Upper lobe of left lung (tissue), 4 donors: ENCODE measurements at regions not wholly inside any gene's neighbourhood (a gene's known extent, or its start where the extent isn't known, plus 50 kb on each side); places are given as distances from the start of the nearest gene placed in this dataset.

Experiments used
- EP300 ChIP-seq, 4 donors: sonication (generic); formaldehyde crosslinking; IDR thresholded peaks; one replicate each; pipeline ENCODE4 v1.5.1; 2017; ENCODE audit warnings: antibody characterized with exemption in 4 of 4, control low read depth in 2 of 4
- POLR2AphosphoS5 ChIP-seq, 2 donors: sonication (generic); formaldehyde crosslinking; IDR thresholded peaks; one replicate each; pipeline ENCODE4 v1.5.1; 2017; ENCODE audit warnings: antibody characterized with exemption in 2 of 2
- TF ChIP-seq, protein P1 (sequence below), 6 experiments: fragments of 450-650 bp in 4 of 6; fragments of 200-600 bp in 2 of 6; sonication (generic) in 2 of 6; IDR thresholded peaks; one replicate each; pipeline ENCODE4 v1.5.1; 2016 to 2019; ENCODE audit warnings: antibody characterized with exemption in 6 of 6

DNA sequence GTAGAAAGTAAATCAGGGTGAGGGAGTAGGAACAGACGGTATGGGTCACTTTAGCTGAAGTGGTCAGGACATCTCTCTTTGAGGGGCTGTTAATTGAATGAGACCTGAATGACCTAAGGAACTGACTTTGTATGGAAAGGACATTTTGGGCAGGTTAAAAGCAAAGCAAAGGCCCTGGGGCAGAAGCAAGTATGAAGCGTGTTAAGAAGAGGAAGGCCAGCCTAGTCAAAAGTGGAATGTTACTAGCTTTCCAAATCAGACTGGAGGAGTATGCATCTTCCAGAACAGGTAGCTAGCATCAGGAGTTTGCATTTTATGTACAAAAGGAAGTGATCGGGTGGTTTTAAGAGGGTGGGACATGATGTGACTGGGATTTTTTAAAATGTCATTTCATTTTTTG, 70.9 kb upstream of the PCGF5 start:
- TF ChIP-seq, protein P1, sequence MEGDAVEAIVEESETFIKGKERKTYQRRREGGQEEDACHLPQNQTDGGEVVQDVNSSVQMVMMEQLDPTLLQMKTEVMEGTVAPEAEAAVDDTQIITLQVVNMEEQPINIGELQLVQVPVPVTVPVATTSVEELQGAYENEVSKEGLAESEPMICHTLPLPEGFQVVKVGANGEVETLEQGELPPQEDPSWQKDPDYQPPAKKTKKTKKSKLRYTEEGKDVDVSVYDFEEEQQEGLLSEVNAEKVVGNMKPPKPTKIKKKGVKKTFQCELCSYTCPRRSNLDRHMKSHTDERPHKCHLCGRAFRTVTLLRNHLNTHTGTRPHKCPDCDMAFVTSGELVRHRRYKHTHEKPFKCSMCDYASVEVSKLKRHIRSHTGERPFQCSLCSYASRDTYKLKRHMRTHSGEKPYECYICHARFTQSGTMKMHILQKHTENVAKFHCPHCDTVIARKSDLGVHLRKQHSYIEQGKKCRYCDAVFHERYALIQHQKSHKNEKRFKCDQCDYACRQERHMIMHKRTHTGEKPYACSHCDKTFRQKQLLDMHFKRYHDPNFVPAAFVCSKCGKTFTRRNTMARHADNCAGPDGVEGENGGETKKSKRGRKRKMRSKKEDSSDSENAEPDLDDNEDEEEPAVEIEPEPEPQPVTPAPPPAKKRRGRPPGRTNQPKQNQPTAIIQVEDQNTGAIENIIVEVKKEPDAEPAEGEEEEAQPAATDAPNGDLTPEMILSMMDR (IDR thresholded peaks at IDR 0.05), result no peak
- TF ChIP-seq POLR2AphosphoS5 (IDR thresholded peaks at IDR 0.05) (no peak), EP300 (IDR thresholded peaks at IDR 0.05) (no peak)
